ENCODE measurements at regions not wholly inside any gene's neighbourhood (a gene's known extent, or its start where the extent isn't known, plus 50 kb on each side); places are given as distances from the start of the nearest gene placed in this dataset.

- no peaks in the 10 kb centered on the region for H3K9me3 ChIP-seq (ENCODE audit: control insufficient read depth, insufficient read depth, low read depth, low read length)
- no peak overlapping the region for H3K27ac ChIP-seq (ENCODE audit: extremely low read depth, low read depth, low read length)
- H3K4me1 ChIP-seq (ENCODE audit: control insufficient read depth, insufficient read depth, low read length), result no peaks in the 10 kb centered on the region
- POLR2A ChIA-PET, result interaction anchor here (0.7 kb wide), 1 partner anchor 10 kb away, joined by 3 read pairs; no protein-coding TSS in a partner anchor
- no peak overlapping the region for H3K4me3 ChIP-seq (ENCODE audit: low read depth, low read length)
- CTCF ChIA-PET, result interaction anchor here (0.6 to 5.4 kb wide), 5 partner anchors 10 to 339 kb away, joined by 3 to 46 read pairs (median 4); no protein-coding TSS in a partner anchor
- H3K36me3 ChIP-seq (ENCODE audit: control insufficient read depth in 2 of 2, insufficient read depth in 1 of 2, low read length in 2 of 2), result no peaks in the 10 kb centered on the region
- TF ChIP-seq SP2 (tag by site-specific recombination; IDR thresholded peaks at IDR 0.05), result no peak
- no peak for TF ChIP-seq ZNF239 (tag by site-specific recombination; IDR thresholded peaks at IDR 0.05)
- no peak for TF ChIP-seq ZNF777 (tag by site-specific recombination; IDR thresholded peaks at IDR 0.05; ENCODE audit: borderline replicate concordance)
- no peak for TF ChIP-seq ZNF837 (tag by site-specific recombination; IDR thresholded peaks at IDR 0.05)
- no peak for TF ChIP-seq RBAK (tag by site-specific recombination; IDR thresholded peaks at IDR 0.05)
- TF ChIP-seq ZNF211 (tag by site-specific recombination; IDR thresholded peaks at IDR 0.05; ENCODE audit: low read depth), result no peak
- TF ChIP-seq ZNF677 (tag by site-specific recombination; IDR thresholded peaks at IDR 0.05), result no peak
These were observed 59.7 kb upstream of the RBFOX2 start for GRCh38 chr22:36088292-36088691.

GRCh38 chr22:36087784-36088183 is 59.2 kb upstream of the RBFOX2 start:
- no peak overlapping the region for H3K4me3 ChIP-seq (ENCODE audit: low read depth, low read length)
- no peaks in the 10 kb centered on the region for H3K9me3 ChIP-seq (ENCODE audit: control insufficient read depth, insufficient read depth, low read depth, low read length)
- no peaks in the 10 kb centered on the region for H3K36me3 ChIP-seq (ENCODE audit: control insufficient read depth in 2 of 2, insufficient read depth in 1 of 2, low read length in 2 of 2)
- POLR2A ChIA-PET, result no interaction called here
- no peak for TF ChIP-seq KLF9 (tag by site-specific recombination; IDR thresholded peaks at IDR 0.05; ENCODE audit: low read depth)
- TF ChIP-seq ZNF138 (tag by site-specific recombination; IDR thresholded peaks at IDR 0.05; ENCODE audit: borderline replicate concordance), result no peak
- no peak for TF ChIP-seq ZBTB8A (tag by site-specific recombination; IDR thresholded peaks at IDR 0.05)
- no peak for TF ChIP-seq ZBTB26 (tag by site-specific recombination; optimal IDR thresholded peaks at IDR 0.05)
- no peak for TF ChIP-seq ZNF155 (tag by site-specific recombination; IDR thresholded peaks at IDR 0.05)
- peak; percentile 73; the same call in 1 of the 2 replicates for TF ChIP-seq ZNF768 (tag by site-specific recombination; IDR thresholded peaks at IDR 0.05)
- no peak for TF ChIP-seq BCL11A (tag by site-specific recombination; IDR thresholded peaks at IDR 0.05; ENCODE audit: low read depth)
- no peak for TF ChIP-seq REST (tag by site-specific recombination; IDR thresholded peaks at IDR 0.05)
- no peak for TF ChIP-seq GLI4 (tag by site-specific recombination; IDR thresholded peaks at IDR 0.05)
- TF ChIP-seq TCF7L2 (IDR thresholded peaks at IDR 0.05; ENCODE audit: borderline replicate concordance, low read depth, low read length), result no peak
- no peak for TF ChIP-seq ZXDB (tag by site-specific recombination; IDR thresholded peaks at IDR 0.05)
- TF ChIP-seq ZNF146 (tag by site-specific recombination; IDR thresholded peaks at IDR 0.05), result no peak
- no peak for TF ChIP-seq ZFP37 (tag by site-specific recombination; IDR thresholded peaks at IDR 0.05)
- TF ChIP-seq ZNF335 (tag by site-specific recombination; conservative IDR thresholded peaks at IDR 0.05), result no peak
- TF ChIP-seq ZNF133 (tag by site-specific recombination; IDR thresholded peaks at IDR 0.05), result no peak
- 0 out of 2 replicates have a peak, but pooled peaks have one; percentile 47 for TF ChIP-seq ZBTB17 (tag by site-specific recombination; IDR thresholded peaks at IDR 0.05)
- TF ChIP-seq KLF16 (tag by site-specific recombination; IDR thresholded peaks at IDR 0.05), result no peak
- TF ChIP-seq ZNF423 (tag by site-specific recombination; IDR thresholded peaks at IDR 0.05), result no peak
- CTCF ChIA-PET, result interaction anchor here (0.7 to 5.4 kb wide), 2 partner anchors 22 to 709 kb away, joined by 3 to 46 read pairs; no protein-coding TSS in a partner anchor
- no peaks in the 10 kb centered on the region for H3K4me1 ChIP-seq (ENCODE audit: control insufficient read depth, insufficient read depth, low read length)
- no peak overlapping the region for H3K27ac ChIP-seq (ENCODE audit: extremely low read depth, low read depth, low read length)

Data from HEK293 (cell line).